H1 (cell line): ENCODE measurements at regions not wholly inside any gene's neighbourhood (a gene's known extent, or its start where the extent isn't known, plus 50 kb on each side); places are given as distances from the start of the nearest gene placed in this dataset.

Experiments used
- CTCF ChIA-PET: fragments of 300-600 bp; sonication (Branson Sonifier 250); formaldehyde crosslinking; loops from one replicate; lab custom pipeline; 2021; ENCODE audit not compliant: partially characterized antibody; lab: Charles Lee
- POLR2A ChIA-PET: fragments of 300-600 bp; sonication (Branson Sonifier 250); formaldehyde crosslinking; loops from one replicate; lab custom pipeline; 2021; ENCODE audit warnings: inconsistent platforms; ENCODE audit not compliant: partially characterized antibody; lab: Charles Lee
- DNase-seq, 2 experiments: peaks; one replicate each; pipeline versions ENCODE4 v3.0.0 to v3.0.0-alpha.2; 2010 to 2022; ENCODE audit warnings: low spot score in 2 of 2, low read depth in 1 of 2, mixed read lengths in 1 of 2
- FAIRE-seq: peaks from 2 replicates; lab custom pipeline; 2011; peaks lifted over from hg19 to GRCh38; lab: Jason Lieb, UNC
- H2AFZ ChIP-seq: 2 replicates; pipeline ENCODE4 v1.8.1; 2012; ENCODE audit warnings: low read length, inconsistent platforms
- H2AK5ac ChIP-seq: 2 replicates; pipeline ENCODE4 v1.6.1; 2013; ENCODE audit warnings: low read depth, low read length
- H2BK120ac ChIP-seq: replicated peaks from 2 replicates; pipeline ENCODE3; 2013; ENCODE audit warnings: low read depth, low read length, inconsistent platforms
- H2BK12ac ChIP-seq: 2 replicates; pipeline ENCODE4 v1.6.1; 2013; ENCODE audit warnings: low read depth, low read length
- H2BK15ac ChIP-seq: 2 replicates; pipeline ENCODE4 v1.6.1; 2013; ENCODE audit warnings: low read length
- H2BK20ac ChIP-seq: 2 replicates; pipeline ENCODE4 v1.6.1; 2013; ENCODE audit warnings: low read length
- H2BK5ac ChIP-seq: 2 replicates; pipeline ENCODE4 v1.6.1; 2013; ENCODE audit warnings: low read depth, low read length
- H3K14ac ChIP-seq: 2 replicates; pipeline ENCODE4 v1.6.1; 2013; ENCODE audit warnings: inconsistent platforms; ENCODE audit not compliant: insufficient read length
- H3K18ac ChIP-seq: 2 replicates; pipeline ENCODE4 v1.6.1; 2013; ENCODE audit warnings: low read length; ENCODE audit errors: extremely low read depth
- H3K23ac ChIP-seq: 2 replicates; pipeline ENCODE4 v1.6.1; 2013; ENCODE audit warnings: inconsistent platforms; ENCODE audit not compliant: insufficient read length
- H3K23me2 ChIP-seq: 2 replicates; pipeline ENCODE4 v1.6.1; 2013; ENCODE audit warnings: low read depth, low read length
- H3K27ac ChIP-seq: 2 replicates; pipeline ENCODE4 v1.6.1; 2011; ENCODE audit warnings: low read depth, low read length, inconsistent platforms
- H3K27me3 ChIP-seq, 4 experiments: replicated peaks in 1 of 4; 1 replicate in 1 of 4; 2 replicates in 3 of 4; pipeline versions ENCODE4 v1.6.1 to v1.8.1; 2011 to 2013; ENCODE audit warnings: low read length in 3 of 4, mild to moderate bottlenecking in 3 of 4, inconsistent platforms in 2 of 4, mixed read lengths in 2 of 4, moderate library complexity in 1 of 4; ENCODE audit not compliant: control insufficient read depth in 3 of 4, insufficient read depth in 3 of 4; ENCODE audit errors: extremely low read depth in 1 of 4
- H3K36me3 ChIP-seq, 4 experiments: 2 replicates each; pipeline versions ENCODE4 v1.6.1 to v1.8.1; 2011 to 2013; ENCODE audit warnings: mild to moderate bottlenecking in 4 of 4, low read length in 3 of 4, moderate library complexity in 2 of 4, control low read depth in 1 of 4, inconsistent platforms in 1 of 4; ENCODE audit not compliant: insufficient read depth in 4 of 4, control insufficient read depth in 2 of 4
- H3K4ac ChIP-seq: replicated peaks from 2 replicates; pipeline ENCODE3; 2013; ENCODE audit warnings: low read length, low read depth, mixed read lengths, inconsistent platforms; ENCODE audit not compliant: insufficient read length
- H3K4me1 ChIP-seq, 4 experiments: replicated peaks in 1 of 4; 1 replicate in 1 of 4; 2 replicates in 3 of 4; pipeline versions ENCODE4 v1.6.1 to v1.8.1; 2011 to 2013; ENCODE audit warnings: low read length in 3 of 4, inconsistent platforms in 2 of 4, mixed read lengths in 1 of 4; ENCODE audit not compliant: insufficient read depth in 4 of 4, control insufficient read depth in 3 of 4
- H3K4me2 ChIP-seq, 2 experiments: 2 replicates each; pipeline versions ENCODE4 v1.6.1 to v1.8.1; 2011 to 2013; ENCODE audit warnings: low read depth in 2 of 2, low read length in 2 of 2, control low read depth in 1 of 2, inconsistent platforms in 1 of 2, mild to moderate bottlenecking in 1 of 2; ENCODE audit not compliant: insufficient read depth in 1 of 2
- H3K4me3 ChIP-seq, 4 experiments: fragments of 200-600, 300-600 bp in 1 of 4; sonication (generic), shearing (Covaris generic), sonication (Bioruptor Twin) in 1 of 4; 2 replicates each; pipeline versions ENCODE4 v1.5.1 to v1.8.1; 2011 to 2016; ENCODE audit warnings: low read length in 4 of 4, low read depth in 3 of 4, control low read depth in 2 of 4, inconsistent platforms in 2 of 4, mild to moderate bottlenecking in 2 of 4, mixed read lengths in 1 of 4, moderate library complexity in 1 of 4; ENCODE audit not compliant: insufficient read depth in 2 of 4; ENCODE audit errors: extremely low read depth in 1 of 4
- H3K56ac ChIP-seq: replicated peaks from 2 replicates; pipeline ENCODE3; 2013; ENCODE audit warnings: low read depth, mild to moderate bottlenecking, mixed read lengths, low read length, inconsistent platforms; ENCODE audit not compliant: insufficient read length
- H3K79me1 ChIP-seq: 2 replicates; pipeline ENCODE4 v1.6.1; 2013; ENCODE audit warnings: low read depth, low read length, control low read depth
- H3K79me2 ChIP-seq, 2 experiments: 2 replicates each; pipeline versions ENCODE4 v1.6.1 to v1.8.1; 2012 to 2013; ENCODE audit warnings: low read length in 2 of 2, mild to moderate bottlenecking in 2 of 2, inconsistent platforms in 1 of 2; ENCODE audit not compliant: insufficient read depth in 2 of 2, control insufficient read depth in 1 of 2
- H3K9ac ChIP-seq, 4 experiments: replicated peaks in 1 of 4; 1 replicate in 1 of 4; 2 replicates in 3 of 4; pipeline versions ENCODE4 v1.6.1 to v1.8.1; 2011 to 2013; ENCODE audit warnings: low read depth in 3 of 4, low read length in 3 of 4, control low read depth in 2 of 4, mild to moderate bottlenecking in 2 of 4, moderate library complexity in 2 of 4, inconsistent platforms in 1 of 4; ENCODE audit errors: extremely low read depth in 1 of 4
- H3K9me3 ChIP-seq, 2 experiments: 2 replicates each; pipeline versions ENCODE4 v1.6.1 to v1.8.1; 2012 to 2013; ENCODE audit warnings: mild to moderate bottlenecking in 2 of 2, moderate library complexity in 2 of 2, control low read depth in 1 of 2, inconsistent platforms in 1 of 2, low read depth in 1 of 2, low read length in 1 of 2, mixed read lengths in 1 of 2; ENCODE audit not compliant: insufficient read depth in 2 of 2
- H4K20me1 ChIP-seq, 2 experiments: replicated peaks in 1 of 2; 2 replicates each; pipeline versions ENCODE3 to v1.8.1; 2011 to 2013; ENCODE audit warnings: inconsistent platforms in 2 of 2, low read length in 2 of 2, mild to moderate bottlenecking in 1 of 2; ENCODE audit not compliant: insufficient read depth in 2 of 2, control insufficient read depth in 1 of 2
- H4K5ac ChIP-seq: 2 replicates; pipeline ENCODE4 v1.6.1; 2013; ENCODE audit warnings: low read length, low read depth, mixed read lengths, inconsistent platforms; ENCODE audit not compliant: insufficient read length
- H4K8ac ChIP-seq: 2 replicates; pipeline ENCODE4 v1.8.0; 2013; ENCODE audit warnings: mild to moderate bottlenecking, moderate library complexity, low read length, inconsistent platforms; ENCODE audit not compliant: insufficient read depth; ENCODE audit errors: extremely low read depth
- H4K91ac ChIP-seq: replicated peaks from 2 replicates; pipeline ENCODE3; 2013; ENCODE audit warnings: low read length, mixed read lengths, inconsistent platforms; ENCODE audit not compliant: insufficient read length
- BRCA1 ChIP-seq: IDR thresholded peaks from 2 replicates; pipeline ENCODE4 v1.6.1; 2012; ENCODE audit warnings: low read depth, low read length, improper control_type of control experiment
- CREB1 ChIP-seq: IDR thresholded peaks from 2 replicates; pipeline ENCODE4 v1.6.1; 2012; ENCODE audit warnings: inconsistent platforms
- CTCF ChIP-seq, 3 experiments: IDR thresholded peaks; 1 replicate in 2 of 3; 2 replicates in 1 of 3; pipeline versions ENCODE4 v1.5.1 to v1.6.1; 2011; ENCODE audit warnings: low read length in 3 of 3, mild to moderate bottlenecking in 3 of 3, inconsistent platforms in 2 of 3, low read depth in 1 of 3, moderate library complexity in 1 of 3; ENCODE audit not compliant: insufficient read depth in 1 of 3; ENCODE audit errors: control extremely low read depth in 1 of 3
- HDAC2 ChIP-seq, 2 experiments: fragments of 300-600 bp in 1 of 2; sonication (generic) in 1 of 2; IDR thresholded peaks; 2 replicates each; pipeline ENCODE4 v1.6.1; 2011 to 2012; ENCODE audit warnings: low read depth in 2 of 2, low read length in 2 of 2, mild to moderate bottlenecking in 2 of 2, moderate library complexity in 2 of 2, borderline replicate concordance in 1 of 2, inconsistent platforms in 1 of 2
- NANOG ChIP-seq: IDR thresholded peaks from 2 replicates; pipeline ENCODE4 v1.6.1; 2011; ENCODE audit warnings: low read length, low read depth, mild to moderate bottlenecking, inconsistent platforms; ENCODE audit not compliant: insufficient read depth, poor library complexity, severe bottlenecking
- POLR2A ChIP-seq, 2 experiments: IDR thresholded peaks; 1 replicate in 1 of 2; 2 replicates in 1 of 2; pipeline ENCODE4 v1.6.1; 2011; ENCODE audit warnings: low read depth in 2 of 2, low read length in 2 of 2, mild to moderate bottlenecking in 2 of 2; ENCODE audit errors: control extremely low read depth in 1 of 2
- POLR2AphosphoS5 ChIP-seq: IDR thresholded peaks from 2 replicates; pipeline ENCODE4 v1.6.1; 2011; ENCODE audit warnings: low read depth, low read length
- POU5F1 ChIP-seq: IDR thresholded peaks from 2 replicates; pipeline ENCODE4 v1.6.1; 2011; ENCODE audit warnings: low read depth, mild to moderate bottlenecking, low read length, moderate library complexity
- RNF2 ChIP-seq: fragments of 200-900, 300-1000 bp; sonication (generic); IDR thresholded peaks from 2 replicates; pipeline ENCODE4 v1.7.1; 2016; ENCODE audit warnings: borderline replicate concordance, low read depth, mild to moderate bottlenecking, antibody characterized with exemption, low read length; ENCODE audit not compliant: poor library complexity, severe bottlenecking; ENCODE audit errors: missing control alignments
- TCF12 ChIP-seq: IDR thresholded peaks from 2 replicates; pipeline ENCODE4 v1.6.1; 2011; ENCODE audit warnings: low read depth, mild to moderate bottlenecking, low read length
- USF2 ChIP-seq: IDR thresholded peaks from 2 replicates; pipeline ENCODE4 v1.6.1; 2011; ENCODE audit warnings: low read length, improper control_type of control experiment
- WGBS, 2 experiments: shearing (Covaris generic) in 1 of 2; methylation state at CpG; one replicate each; pipeline versions ENCODE4 v1.1.6 to v1.1.7; 2013 to 2015; ENCODE audit warnings: low lambda C conversion rate in 2 of 2, mixed read lengths in 2 of 2, inconsistent platforms in 1 of 2, low coverage in 1 of 2, missing lambda C conversion rate in 1 of 2; ENCODE audit not compliant: insufficient replicate concordance in 2 of 2, insufficient coverage in 1 of 2, insufficient read length in 1 of 2; ENCODE audit errors: extremely low coverage in 1 of 2, missing lambda C conversion rate in 1 of 2; 5-methylcytosine and 5-hydroxymethylcytosine counted together

GRCh38 chr4:134958862-134959261 lies 757.3 kb upstream of the PABPC4L start:
- Histone ChIP-seq H3K23ac (no peak overlapping the region), H4K91ac (no peak overlapping the region), H3K4me1 (no peaks in the 10 kb centered on the region), H2BK15ac (no peak overlapping the region), H3K14ac (no peak overlapping the region), H3K18ac (no peak overlapping the region), H3K36me3 (no peaks in the 10 kb centered on the region; a peak in 1 of 8 replicates), H3K79me2 (no peaks in the 10 kb centered on the region), H4K8ac (no peak overlapping the region), H2AK5ac (no peak overlapping the region), H2BK5ac (no peak overlapping the region), H4K20me1 (no peaks in the 10 kb centered on the region), H3K4me3 (no peak overlapping the region), H2BK12ac (no peak overlapping the region), H2AFZ (no peak overlapping the region), H3K27ac (no peak overlapping the region), H3K4me2 (no peak overlapping the region), H3K56ac (no peak overlapping the region), H2BK20ac (no peak overlapping the region), H2BK120ac (no peak overlapping the region), H3K23me2 (no peaks in the 10 kb centered on the region), H3K9me3 (peaks cover 3 to 6% of the 10 kb centered on the region in 2 experiments; a peak in 1 of 4 replicates), H3K9ac (no peak overlapping the region), H3K4ac (no peak overlapping the region), H3K27me3 (no peaks in the 10 kb centered on the region), H3K79me1 (no peaks in the 10 kb centered on the region), H4K5ac (no peak overlapping the region)
- FAIRE-seq = no peak
- ChIA-PET CTCF (interaction anchor here (0.6 kb wide), 1 partner anchor 30 kb away, joined by 3 read pairs; no protein-coding TSS in a partner anchor), POLR2A (no interaction called here)
- TF ChIP-seq CTCF (IDR thresholded peaks at IDR 0.05; ENCODE audit: control extremely low read depth in 1 of 3, insufficient read depth in 1 of 3, low read depth in 1 of 3, low read length in 3 of 3) (no peak), POLR2AphosphoS5 (no peak), TCF12 (no peak), POLR2A (IDR thresholded peaks at IDR 0.05; ENCODE audit: control extremely low read depth in 1 of 2, low read depth in 2 of 2, low read length in 2 of 2) (no peak), POU5F1 (no peak), CREB1 (no peak), NANOG (no peak), USF2 (no peak), HDAC2 (IDR thresholded peaks at IDR 0.05; ENCODE audit: borderline replicate concordance in 1 of 2, low read depth in 2 of 2, low read length in 2 of 2) (no peak), BRCA1 (no peak), RNF2 (no peak)
- no peak for DNase-seq
- 95% methylated on average over 1 of the region's 1 CpG; no CpG with 5 or more reads in 1 of the 2 experiments for WGBS, 2 experiments
